GM10248 (cell line): ENCODE measurements at regions not wholly inside any gene's neighbourhood (a gene's known extent, or its start where the extent isn't known, plus 50 kb on each side); places are given as distances from the start of the nearest gene placed in this dataset.
"Not testable (repeated sequence)": the region's sequence is repeated elsewhere in the genome, so short reads cannot be mapped to it uniquely, and the experiment has no call there.

ENCODE experiments used
- CTCF ChIA-PET: fragments of 300-600 bp; sonication (Branson Sonifier 250); formaldehyde crosslinking; extraction: SDS; loops from one replicate; lab custom pipeline; 2021; ENCODE audit warnings: antibody characterized with exemption; lab: Yijun Ruan, JAX
- POLR2A ChIA-PET: fragments of 350-650 bp; sonication (Branson Sonifier 250); formaldehyde crosslinking; extraction: SDS; loops from one replicate; lab custom pipeline; 2020; ENCODE audit warnings: antibody characterized with exemption; lab: Yijun Ruan, JAX
- DNase-seq: peaks from one replicate; pipeline ENCODE4 v3.0.0; 2012; ENCODE audit errors: extremely low spot score
- TF ChIP-seq, protein P1 (sequence below): IDR thresholded peaks from 2 replicates; pipeline ENCODE4 v1.5.1; 2012; ENCODE audit warnings: mild to moderate bottlenecking, low read depth; ENCODE audit errors: extremely low read depth, missing control alignments, control extremely low read depth

DNA sequence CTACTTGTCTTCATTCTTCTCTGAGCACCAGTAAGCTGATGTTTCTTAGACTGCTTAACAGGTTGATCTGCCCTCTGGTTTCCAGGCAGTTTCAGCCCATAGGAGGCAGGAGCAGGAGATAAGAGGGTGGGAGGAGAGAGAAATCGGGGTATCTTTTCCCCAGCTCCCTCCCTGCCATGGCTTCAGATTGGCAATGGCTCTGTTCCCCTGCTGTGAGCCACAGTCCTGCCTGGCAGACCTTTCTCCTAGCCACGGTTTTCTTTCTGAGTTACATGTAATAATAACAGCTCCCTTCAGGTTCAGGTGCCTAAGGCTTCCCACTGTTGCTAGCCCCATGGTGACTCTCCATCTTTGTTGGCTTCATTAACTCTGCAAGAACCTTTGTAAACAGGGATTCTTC, 115.3 kb downstream of the CD83 start:
- POLR2A ChIA-PET, result interaction anchor here (0.6 kb wide), 1 partner anchor 403 kb away, joined by 3 read pairs; no protein-coding TSS in a partner anchor
- CTCF ChIA-PET, result interaction anchor here (1.4 kb wide), 1 partner anchor 9 kb away, joined by 4 read pairs; no protein-coding TSS in a partner anchor
- TF ChIP-seq, protein P1, sequence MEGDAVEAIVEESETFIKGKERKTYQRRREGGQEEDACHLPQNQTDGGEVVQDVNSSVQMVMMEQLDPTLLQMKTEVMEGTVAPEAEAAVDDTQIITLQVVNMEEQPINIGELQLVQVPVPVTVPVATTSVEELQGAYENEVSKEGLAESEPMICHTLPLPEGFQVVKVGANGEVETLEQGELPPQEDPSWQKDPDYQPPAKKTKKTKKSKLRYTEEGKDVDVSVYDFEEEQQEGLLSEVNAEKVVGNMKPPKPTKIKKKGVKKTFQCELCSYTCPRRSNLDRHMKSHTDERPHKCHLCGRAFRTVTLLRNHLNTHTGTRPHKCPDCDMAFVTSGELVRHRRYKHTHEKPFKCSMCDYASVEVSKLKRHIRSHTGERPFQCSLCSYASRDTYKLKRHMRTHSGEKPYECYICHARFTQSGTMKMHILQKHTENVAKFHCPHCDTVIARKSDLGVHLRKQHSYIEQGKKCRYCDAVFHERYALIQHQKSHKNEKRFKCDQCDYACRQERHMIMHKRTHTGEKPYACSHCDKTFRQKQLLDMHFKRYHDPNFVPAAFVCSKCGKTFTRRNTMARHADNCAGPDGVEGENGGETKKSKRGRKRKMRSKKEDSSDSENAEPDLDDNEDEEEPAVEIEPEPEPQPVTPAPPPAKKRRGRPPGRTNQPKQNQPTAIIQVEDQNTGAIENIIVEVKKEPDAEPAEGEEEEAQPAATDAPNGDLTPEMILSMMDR, result no peak
- DNase-seq, result no peak

DNA sequence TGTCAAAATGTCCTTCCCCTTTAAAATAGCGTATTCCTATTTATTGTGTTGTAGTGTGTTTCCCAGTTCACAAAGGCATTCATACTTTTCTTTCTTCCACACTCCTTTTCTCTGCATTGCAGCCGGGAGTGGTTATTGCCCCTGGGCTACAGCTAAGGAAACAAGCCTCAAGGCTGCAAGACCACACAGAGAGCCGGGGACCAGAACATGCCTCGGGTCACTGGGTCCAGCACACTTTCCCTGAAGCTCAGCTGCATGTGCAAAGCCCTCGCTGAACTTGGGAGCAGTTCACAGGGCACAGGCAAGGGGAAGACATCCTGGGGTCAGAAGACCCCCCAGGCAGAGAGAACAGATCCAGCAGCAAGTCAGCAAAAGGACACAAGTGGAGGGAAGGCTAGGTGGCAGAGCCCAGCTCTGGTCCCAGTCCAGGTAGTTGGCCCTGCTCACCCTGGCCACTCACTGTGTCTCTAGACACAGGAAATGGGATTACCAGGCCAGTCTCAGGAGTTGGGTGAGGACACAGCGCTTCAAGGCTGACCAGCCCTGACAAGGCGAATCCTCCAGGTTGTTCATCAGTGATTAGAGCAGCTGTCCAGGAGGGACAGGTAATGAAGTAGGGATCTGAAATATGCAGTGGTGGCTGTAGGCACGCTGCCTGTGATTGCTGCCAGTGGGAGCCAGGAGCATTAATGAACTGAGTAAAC, 118.2 kb downstream of the CD83 start:
- ChIA-PET CTCF (interaction anchor here (1.5 kb wide), 1 partner anchor 15 kb away, joined by 5 read pairs; no protein-coding TSS in a partner anchor), POLR2A (no interaction called here)
- TF ChIP-seq, protein P1, result no peak
- no peak for DNase-seq

DNA sequence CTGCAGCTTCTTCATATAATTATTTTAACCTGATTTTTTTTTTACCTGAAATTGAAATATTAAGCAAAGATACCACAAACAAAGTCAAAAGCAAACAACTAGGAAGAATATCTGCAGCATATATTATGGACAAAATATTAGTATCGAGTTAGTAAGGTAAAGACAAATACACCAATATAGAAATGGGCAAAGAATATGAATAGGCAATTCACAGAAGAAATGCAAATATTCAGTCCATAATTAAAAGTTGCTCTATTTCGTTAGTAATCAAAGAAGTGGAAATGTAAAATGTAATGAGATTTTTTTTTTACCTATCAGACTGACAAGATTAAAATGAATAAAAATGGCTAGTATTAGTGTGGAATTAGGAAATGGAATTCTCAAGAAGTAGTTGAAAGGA, 121.5 kb downstream of the CD83 start:
- ChIA-PET CTCF (interaction anchor here (1.3 kb wide), 1 partner anchor 23 kb away, joined by 3 read pairs; no protein-coding TSS in a partner anchor), POLR2A (no interaction called here)
- TF ChIP-seq, protein P1, result no peak
- DNase-seq, result no peak

DNA sequence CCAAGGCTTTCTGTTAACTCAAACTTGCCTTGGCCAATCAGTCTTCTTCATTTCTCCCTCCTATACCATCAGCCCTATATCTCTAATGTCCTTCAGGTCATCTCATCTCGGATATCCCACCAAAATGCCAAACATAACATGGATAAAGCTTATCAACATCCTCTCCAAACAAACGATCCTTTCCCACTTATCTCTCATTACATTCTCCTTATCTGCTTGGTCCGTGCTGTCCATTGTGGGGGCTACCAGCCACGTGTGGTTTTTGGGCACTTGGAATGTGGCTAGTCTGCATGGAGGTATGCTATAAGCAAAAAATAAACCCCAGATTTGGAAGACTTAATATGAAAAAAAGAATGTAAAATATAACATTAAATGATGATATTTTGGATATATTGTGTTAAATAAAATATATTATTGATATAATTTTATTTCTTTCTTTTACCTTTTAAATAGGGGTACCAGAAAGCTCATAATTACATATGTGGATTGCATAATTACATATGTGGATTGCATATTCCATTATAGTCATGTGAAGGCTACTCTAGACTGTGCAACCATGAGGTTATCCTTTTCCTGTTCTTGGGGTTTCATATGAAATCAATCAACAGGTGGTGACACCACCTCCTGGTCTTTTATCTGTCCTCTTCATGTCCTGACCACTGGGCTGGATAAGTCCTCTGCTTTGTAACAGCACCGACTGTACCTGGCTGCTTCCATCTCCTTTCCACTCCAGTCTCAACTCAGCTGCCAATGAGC, 123.0 kb downstream of the CD83 start:
- TF ChIP-seq, protein P1, result no peak
- POLR2A ChIA-PET, result no interaction called here
- CTCF ChIA-PET, result interaction anchor here (0.9 kb wide), 2 partner anchors 18 to 30 kb away, joined by 3 read pairs; no protein-coding TSS in a partner anchor
- no peak for DNase-seq

DNA sequence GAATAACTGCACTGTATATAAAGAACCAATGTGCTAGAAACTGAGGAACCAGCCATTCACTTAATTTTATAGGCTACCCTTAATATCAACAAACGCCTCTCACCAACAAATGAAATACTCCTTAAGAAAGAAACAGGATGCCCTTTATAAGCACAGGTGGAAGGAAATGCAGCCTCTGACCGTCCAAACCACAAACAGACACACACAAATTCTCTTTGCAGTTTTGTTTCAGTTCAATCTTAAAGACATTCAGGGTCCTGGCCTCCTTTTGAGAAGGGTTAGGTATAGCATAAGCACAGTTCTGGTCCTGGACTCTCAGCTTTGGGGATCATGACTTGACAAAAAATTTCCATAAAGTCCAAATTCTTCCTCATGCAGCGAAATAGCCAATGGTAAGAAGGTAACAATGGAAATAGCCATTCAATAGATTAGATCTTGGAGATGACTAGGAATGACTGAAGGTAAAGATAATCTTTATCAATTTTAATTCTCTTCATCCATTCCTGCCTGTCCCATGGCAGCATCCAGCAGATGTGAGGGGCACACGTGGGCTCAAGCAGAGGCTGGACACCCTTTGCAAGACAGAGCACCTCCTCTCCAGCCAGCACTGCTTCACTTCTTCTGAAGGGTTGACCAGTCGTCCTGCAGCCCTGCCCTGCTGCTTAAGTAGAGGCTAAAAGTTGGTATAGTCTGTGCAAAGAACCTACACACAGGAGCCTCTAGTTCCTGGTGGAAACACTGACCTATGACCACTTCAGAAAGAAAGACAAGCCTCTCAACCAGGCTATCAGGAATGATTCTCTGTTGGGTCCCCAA, 123.9 kb downstream of the CD83 start:
- TF ChIP-seq, protein P1, result no peak
- POLR2A ChIA-PET, result no interaction called here
- CTCF ChIA-PET, result interaction anchor here (0.9 kb wide), 1 partner anchor 19 kb away, joined by 3 read pairs; no protein-coding TSS in a partner anchor
- DNase-seq, result no peak

DNA sequence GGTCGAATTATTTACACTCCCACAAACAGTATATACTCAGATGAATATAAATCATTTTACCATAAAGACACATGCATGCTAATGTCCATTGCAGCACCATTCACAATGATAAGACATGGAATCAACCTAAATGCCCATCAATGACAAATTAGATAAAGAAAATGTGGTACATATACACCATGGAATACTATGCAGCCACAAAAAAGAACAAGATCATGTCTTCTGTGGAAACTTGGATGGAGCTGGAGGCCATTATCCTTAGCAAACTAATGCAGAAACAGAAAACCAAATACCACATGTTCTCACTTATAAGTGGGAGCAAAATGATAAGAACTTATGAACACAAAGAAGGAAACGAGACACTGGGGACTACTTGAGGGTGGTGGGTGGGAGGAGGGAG, 125.3 kb downstream of the CD83 start:
- CTCF ChIA-PET, DNase-seq, POLR2A ChIA-PET: not testable (repeated sequence)
